HCT116 (cell line): ENCODE measurements at regions not wholly inside any gene's neighbourhood (a gene's known extent, or its start where the extent isn't known, plus 50 kb on each side); places are given as distances from the start of the nearest gene placed in this dataset.

Experiments used
- ATAC-seq: fragments of 200-7000 bp; cut with Tn5 transposase; 2 replicates; pipeline ENCODE4 v1.9.1; 2020; ENCODE audit warnings: mild to moderate bottlenecking, moderate library complexity
- BruUV-seq: library from RNA; stranded (reverse); fragments of 400-500 nt; replicated peaks from 2 replicates; lab custom pipeline; 2021; lab: Mats Ljungman, UMichigan
- CTCF ChIA-PET: fragments of 300-600 bp; sonication (Branson Sonifier 250); formaldehyde crosslinking; loops from one replicate; lab custom pipeline; 2021; ENCODE audit warnings: antibody characterized with exemption; lab: Charles Lee
- POLR2A ChIA-PET: fragments of 300-600, 350-600 bp; sonication (Branson Sonifier 250); formaldehyde crosslinking; loops from one replicate; lab custom pipeline; 2021; ENCODE audit warnings: antibody characterized with exemption; lab: Charles Lee
- RAD21 ChIA-PET, 2 experiments: fragments of 300-600 bp; sonication (Branson Sonifier 250); formaldehyde crosslinking; loops; one replicate each; lab custom pipeline; 2023; ENCODE audit warnings: low total read pairs in 2 of 2; ENCODE audit not compliant: uncharacterized antibody in 2 of 2, unreplicated experiment in 2 of 2, low non-redundant PET in 1 of 2; lab: Charles Lee
- DNase-seq: peaks from one replicate; pipeline ENCODE4 v3.0.0-alpha.2; 2010; ENCODE audit warnings: low read depth, low spot score
- H2AFZ ChIP-seq: fragments of 200-600 bp; shearing (Covaris generic), sonication (generic); 2 replicates; pipeline ENCODE4 v1.6.1; 2017; ENCODE audit warnings: low read depth, mixed run types, mixed read lengths, antibody characterized with exemption, low read length; ENCODE audit not compliant: poor library complexity, severe bottlenecking
- H3K27ac ChIP-seq: 2 replicates; pipeline ENCODE4 v1.5.1; 2012; ENCODE audit warnings: low read depth, low read length
- H3K27me3 ChIP-seq: fragments of 200-600 bp; sonication (generic); 2 replicates; pipeline ENCODE4 v1.6.1; 2016; ENCODE audit warnings: mixed run types, low read length, mixed read lengths; ENCODE audit not compliant: insufficient read depth
- H3K36me3 ChIP-seq, 2 experiments: fragments of 200-500 bp in 1 of 2; fragments of 200-600 bp in 1 of 2; sonication (Bioruptor generic) in 1 of 2; sonication (generic) in 1 of 2; 2 replicates each; pipeline versions ENCODE4 v1.5.1 to v1.6.1; 2014 to 2016; ENCODE audit warnings: low read length in 2 of 2, inconsistent platforms in 1 of 2, mixed read lengths in 1 of 2, mixed run types in 1 of 2; ENCODE audit not compliant: insufficient read depth in 2 of 2, control insufficient read depth in 1 of 2
- H3K4me1 ChIP-seq, 2 experiments: fragments of 200-600 bp in 1 of 2; sonication (generic) in 1 of 2; 2 replicates each; pipeline versions ENCODE4 v1.5.1 to v1.6.1; 2012 to 2017; ENCODE audit warnings: low read length in 2 of 2, inconsistent platforms in 1 of 2, mild to moderate bottlenecking in 1 of 2, mixed read lengths in 1 of 2, mixed run types in 1 of 2, moderate library complexity in 1 of 2; ENCODE audit not compliant: insufficient read depth in 2 of 2, control insufficient read depth in 1 of 2
- H3K4me2 ChIP-seq: fragments of 200-600 bp; sonication (generic); 2 replicates; pipeline ENCODE4 v1.6.1; 2017; ENCODE audit warnings: mixed run types, low read length, mixed read lengths
- H3K4me3 ChIP-seq, 2 experiments: fragments of 200-600 bp in 1 of 2; sonication (generic) in 1 of 2; replicated peaks in 1 of 2; 2 replicates each; pipeline ENCODE4 v1.5.1; 2011 to 2016; ENCODE audit warnings: low read length in 2 of 2, control low read depth in 1 of 2, low read depth in 1 of 2, mild to moderate bottlenecking in 1 of 2, mixed read lengths in 1 of 2, mixed run types in 1 of 2
- H3K79me2 ChIP-seq: fragments of 200-600 bp; sonication (generic); 2 replicates; pipeline ENCODE4 v1.6.1; 2017; ENCODE audit warnings: mild to moderate bottlenecking, mixed run types, low read length, moderate library complexity, mixed read lengths; ENCODE audit not compliant: insufficient read depth
- H3K9ac ChIP-seq: fragments of 200-600 bp; sonication (generic); 2 replicates; pipeline ENCODE4 v1.6.1; 2016; ENCODE audit warnings: low read length, mixed read lengths
- H3K9me2 ChIP-seq: fragments of 200-600 bp; sonication (generic), shearing (Covaris generic); 2 replicates; pipeline ENCODE4 v1.6.1; 2017; ENCODE audit warnings: mixed run types, mild to moderate bottlenecking, moderate library complexity; ENCODE audit not compliant: insufficient read depth
- H3K9me3 ChIP-seq, 2 experiments: fragments of 200-500 bp in 1 of 2; fragments of 200-600 bp in 1 of 2; sonication (Bioruptor generic) in 1 of 2; sonication (generic) in 1 of 2; 2 replicates each; pipeline ENCODE4 v1.6.1; 2014 to 2017; ENCODE audit warnings: low read length in 2 of 2, mixed read lengths in 2 of 2, inconsistent platforms in 1 of 2, low read depth in 1 of 2, mild to moderate bottlenecking in 1 of 2, mixed run types in 1 of 2, moderate library complexity in 1 of 2; ENCODE audit not compliant: control insufficient read depth in 1 of 2, insufficient read depth in 1 of 2
- H4K20me1 ChIP-seq: fragments of 200-600 bp; sonication (generic), shearing (Covaris generic); 2 replicates; pipeline ENCODE4 v1.6.1; 2017; ENCODE audit warnings: mixed run types, mild to moderate bottlenecking, moderate library complexity; ENCODE audit not compliant: insufficient read depth
- ATF3 ChIP-seq: IDR thresholded peaks from 2 replicates; pipeline ENCODE4 v1.6.1; 2012
- CBX3 ChIP-seq: IDR thresholded peaks from 2 replicates; pipeline ENCODE4 v1.6.1; 2012; ENCODE audit warnings: low read depth
- EZH2 ChIP-seq: fragments of 200-600 bp; sonication (generic); IDR thresholded peaks from 2 replicates; pipeline ENCODE4 v1.6.1; 2017; ENCODE audit warnings: antibody characterized with exemption, mixed run types
- EZH2phosphoT487 ChIP-seq: fragments of 200-600 bp; IDR thresholded peaks from 2 replicates; pipeline ENCODE4 v1.6.1; 2018; ENCODE audit warnings: antibody characterized with exemption, borderline replicate concordance
- FOSL1 ChIP-seq: IDR thresholded peaks from 2 replicates; pipeline ENCODE4 v1.6.1; 2012; ENCODE audit warnings: low read depth
- MAX ChIP-seq: IDR thresholded peaks from 2 replicates; pipeline ENCODE4 v1.6.1; 2012
- POLR2A ChIP-seq: IDR thresholded peaks from 2 replicates; pipeline ENCODE4 v1.7.0; 2011; ENCODE audit warnings: borderline replicate concordance; ENCODE audit not compliant: insufficient read depth, insufficient read length; ENCODE audit errors: extremely low read depth
- POLR2AphosphoS5 ChIP-seq: IDR thresholded peaks from 2 replicates; pipeline ENCODE4 v1.6.1; 2011; ENCODE audit warnings: mild to moderate bottlenecking, low read depth, low read length, moderate library complexity
- RAD21 ChIP-seq: IDR thresholded peaks from 2 replicates; pipeline ENCODE4 v1.6.1; 2012; ENCODE audit warnings: low read depth, mild to moderate bottlenecking
- REST ChIP-seq: IDR thresholded peaks from 2 replicates; pipeline ENCODE4 v1.6.1; 2012; ENCODE audit warnings: low read depth
- SIN3A ChIP-seq: IDR thresholded peaks from 2 replicates; pipeline ENCODE4 v1.6.1; 2012; ENCODE audit warnings: low read depth
- SP1 ChIP-seq: IDR thresholded peaks from 2 replicates; pipeline ENCODE4 v1.6.1; 2012; ENCODE audit warnings: low read depth
- TCF7L2 ChIP-seq: IDR thresholded peaks from 2 replicates; pipeline ENCODE4 v1.7.0; 2011; ENCODE audit warnings: borderline replicate concordance, inconsistent platforms; ENCODE audit not compliant: insufficient read depth, insufficient read length; ENCODE audit errors: extremely low read depth
- YY1 ChIP-seq: IDR thresholded peaks from 2 replicates; pipeline ENCODE4 v1.6.1; 2011; ENCODE audit warnings: low read length, low read depth, moderate library complexity, mild to moderate bottlenecking; ENCODE audit not compliant: insufficient replicate concordance; ENCODE audit errors: extremely low read depth
- ZBTB33 ChIP-seq: IDR thresholded peaks from 2 replicates; pipeline ENCODE4 v1.6.1; 2011; ENCODE audit warnings: mild to moderate bottlenecking, low read length, moderate library complexity; ENCODE audit not compliant: insufficient replicate concordance; ENCODE audit errors: extremely low read depth
- ZFX ChIP-seq: fragments of 450-650 bp; IDR thresholded peaks from 2 replicates; pipeline ENCODE4 v1.6.1; 2017
- ZNF274 ChIP-seq: fragments of 200-500 bp; sonication (Bioruptor generic); IDR thresholded peaks from 2 replicates; pipeline ENCODE4 v1.6.1; 2014; ENCODE audit warnings: mild to moderate bottlenecking, low read depth, low read length, inconsistent platforms
- intact Hi-C: fragments of 100-400 bp; cut with micrococcal nuclease; formaldehyde crosslinking; loops from 2 replicates; pipeline ENCODE4 v1.10.0; 2022

GRCh38 chr3:34808287-34808686, 831.0 kb upstream of the ARPP21 start (continued):
- TF ChIP-seq TCF7L2 (no peak), ZFX (no peak), YY1 (no peak), POLR2A (no peak)

GRCh38 chr3:34828847-34829246, 810.5 kb upstream of the ARPP21 start:
- POLR2A ChIA-PET = no interaction called here
- Histone ChIP-seq H3K4me3 (no peak overlapping the region), H3K9ac (no peak overlapping the region), H2AFZ (no peak overlapping the region), H3K4me1 (no peaks in the 10 kb centered on the region), H3K27ac (no peak overlapping the region), H3K79me2 (no peaks in the 10 kb centered on the region), H3K36me3 (no peaks in the 10 kb centered on the region), H3K9me3 (peaks cover 8 to 24% of the 10 kb centered on the region in 2 experiments; a peak in 2 of 4 replicates), H3K4me2 (no peak overlapping the region), H4K20me1 (no peaks in the 10 kb centered on the region), H3K9me2 (no peaks in the 10 kb centered on the region), H3K27me3 (no peaks in the 10 kb centered on the region)
- intact Hi-C loops = no loop called here
- BruUV-seq = no TSS peak
- DNase-seq = no peak
- CTCF ChIA-PET = no interaction called here
- no peak for TF ChIP-seq ZBTB33
- no peak for TF ChIP-seq MAX
- TF ChIP-seq YY1 = no peak
- no peak for TF ChIP-seq CBX3
- TF ChIP-seq FOSL1 = no peak
- no peak for TF ChIP-seq ZNF274
- TF ChIP-seq POLR2AphosphoS5 = no peak
- no peak for TF ChIP-seq ATF3
- TF ChIP-seq TCF7L2 = no peak
- TF ChIP-seq EZH2 = no peak
- no peak for TF ChIP-seq EZH2phosphoT487
- no peak for TF ChIP-seq RAD21
- TF ChIP-seq SP1 = no peak
- TF ChIP-seq REST = no peak
- TF ChIP-seq SIN3A = no peak
- ATAC-seq = no peak
- RAD21 ChIA-PET = no interaction called here
